Neural crest cell (in vitro differentiated cells): ENCODE measurements at regions not wholly inside any gene's neighbourhood (a gene's known extent, or its start where the extent isn't known, plus 50 kb on each side); places are given as distances from the start of the nearest gene placed in this dataset.

ENCODE experiments used
- DNase-seq: peaks from one replicate; pipeline ENCODE4 v3.0.0; 2021; ENCODE audit warnings: low read depth, mixed read lengths, low spot score
- H3K27ac Mint-ChIP-seq: one replicate; pipeline ENCODE4 v1.8.0; 2021; ENCODE audit warnings: mild to moderate bottlenecking, mixed read lengths; ENCODE audit not compliant: unreplicated experiment
- H3K27me3 Mint-ChIP-seq: 2 replicates; pipeline ENCODE4 v1.8.0; 2021; ENCODE audit warnings: low read depth, mild to moderate bottlenecking, mixed read lengths
- H3K36me3 Mint-ChIP-seq: 2 replicates; pipeline ENCODE4 v1.8.0; 2021; ENCODE audit warnings: low read depth, mild to moderate bottlenecking, mixed read lengths
- H3K4me1 Mint-ChIP-seq: 2 replicates; pipeline ENCODE4 v1.8.0; 2021; ENCODE audit warnings: mixed read lengths
- H3K4me3 Mint-ChIP-seq: one replicate; pipeline ENCODE4 v1.8.0; 2021; ENCODE audit warnings: mild to moderate bottlenecking, mixed read lengths
- H3K9me3 Mint-ChIP-seq: 2 replicates; pipeline ENCODE4 v1.8.0; 2021; ENCODE audit warnings: mixed read lengths
- CTCF ChIP-seq: fragments of 200-600 bp; sonication (generic); conservative IDR thresholded peaks from 2 replicates; pipeline ENCODE4 v1.5.0; 2021; ENCODE audit warnings: antibody characterized with exemption, mild to moderate bottlenecking

GRCh38 chr7:54814401-54814800 is 55.4 kb upstream of the SEC61G start:
- H3K27me3 Mint-ChIP-seq, result no peaks in the 10 kb centered on the region
- H3K36me3 Mint-ChIP-seq, result no peaks in the 10 kb centered on the region
- H3K4me3 Mint-ChIP-seq, result no peak overlapping the region
- no peaks in the 10 kb centered on the region for H3K9me3 Mint-ChIP-seq
- H3K4me1 Mint-ChIP-seq, result peaks cover 3% of the 10 kb centered on the region
- no peak overlapping the region for H3K27ac Mint-ChIP-seq
- TF ChIP-seq CTCF, result no peak
- DNase-seq, result no peak

- no peak overlapping the region for H3K27ac Mint-ChIP-seq
- H3K4me1 Mint-ChIP-seq, result no peaks in the 10 kb centered on the region
- H3K4me3 Mint-ChIP-seq, result no peak overlapping the region
- no peaks in the 10 kb centered on the region for H3K9me3 Mint-ChIP-seq
- H3K36me3 Mint-ChIP-seq, result no peaks in the 10 kb centered on the region
- no peak for DNase-seq
- no peaks in the 10 kb centered on the region for H3K27me3 Mint-ChIP-seq
- TF ChIP-seq CTCF, result no peak
These were observed 58.1 kb upstream of the SEC61G start for GRCh38 chr7:54817152-54817551.

GRCh38 chr7:54823776-54824175 is 64.8 kb upstream of the SEC61G start:
- Mint-ChIP-seq H3K9me3 (peaks cover 7% of the 10 kb centered on the region), H3K4me3 (no peak overlapping the region), H3K27me3 (no peaks in the 10 kb centered on the region), H3K36me3 (no peaks in the 10 kb centered on the region), H3K4me1 (peaks cover 5% of the 10 kb centered on the region), H3K27ac (no peak overlapping the region)
- no peak for DNase-seq
- TF ChIP-seq CTCF, result no peak

- no peak overlapping the region for H3K27ac Mint-ChIP-seq
These were observed 65.6 kb upstream of the SEC61G start for GRCh38 chr7:54824655-54825054.

GRCh38 chr7:54825368-54825767 is 66.4 kb upstream of the SEC61G start:
- H3K36me3 Mint-ChIP-seq, result peaks cover 3% of the 10 kb centered on the region
- DNase-seq, result no peak
- no peaks in the 10 kb centered on the region for H3K27me3 Mint-ChIP-seq
- H3K4me3 Mint-ChIP-seq, result no peak overlapping the region
- H3K27ac Mint-ChIP-seq, result no peak overlapping the region
- no peak for TF ChIP-seq CTCF
- peaks cover 11% of the 10 kb centered on the region for H3K9me3 Mint-ChIP-seq
- peaks cover 5% of the 10 kb centered on the region for H3K4me1 Mint-ChIP-seq

More at GRCh38 chr7:54824655-54825054, 65.6 kb upstream of the SEC61G start:
- DNase-seq, result no peak
- Mint-ChIP-seq H3K4me1 (peaks cover 5% of the 10 kb centered on the region), H3K36me3 (peaks cover 3% of the 10 kb centered on the region), H3K4me3 (no peak overlapping the region), H3K9me3 (peaks cover 11% of the 10 kb centered on the region), H3K27me3 (no peaks in the 10 kb centered on the region)
- TF ChIP-seq CTCF, result no peak

- Mint-ChIP-seq H3K27ac (no peak overlapping the region), H3K36me3 (peaks cover 3% of the 10 kb centered on the region), H3K4me3 (no peak overlapping the region), H3K9me3 (peaks cover 11% of the 10 kb centered on the region), H3K27me3 (no peaks in the 10 kb centered on the region), H3K4me1 (peaks cover 5% of the 10 kb centered on the region)
- no peak for TF ChIP-seq CTCF
- no peak for DNase-seq
These were observed 68.7 kb upstream of the SEC61G start for GRCh38 chr7:54827734-54828133.
